Cardiac septum (tissue), 1 donor: ENCODE measurements at regions not wholly inside any gene's neighbourhood (a gene's known extent, or its start where the extent isn't known, plus 50 kb on each side); places are given as distances from the start of the nearest gene placed in this dataset.
"Not testable (repeated sequence)": the region's sequence is repeated elsewhere in the genome, so short reads cannot be mapped to it uniquely, and the experiment has no call there.

Experiments used
- DNase-seq: peaks from one replicate; pipeline ENCODE4 v3.0.0-alpha.2; 2020; ENCODE audit warnings: low spot score
- intact Hi-C: fragments of 100-400 bp; cut with DNase I; formaldehyde crosslinking; loops from one replicate; pipeline ENCODE4 v1.14.0; 2022
- donor health status: DM: no; HTN: no; CAD: no.

- DNase-seq, result no peak
- intact Hi-C loops, result no loop called here
These were observed 760.6 kb upstream of the EPHA5 start for GRCh38 chr4:66430856-66431255.

GRCh38 chr4:66429276-66429675, 759.0 kb upstream of the EPHA5 start:
- intact Hi-C loops, result no loop called here
- DNase-seq, result no peak

- no peak for DNase-seq
- intact Hi-C loops, result no loop called here
These were observed 746.1 kb upstream of the EPHA5 start for GRCh38 chr4:66416425-66416824.

GRCh38 chr4:66404141-66404540, 733.9 kb upstream of the EPHA5 start:
- intact Hi-C loops, result no loop called here

GRCh38 chr4:66376921-66377320, 706.6 kb upstream of the EPHA5 start:
- intact Hi-C loops, result no loop called here
- no peak for DNase-seq

More at GRCh38 chr4:66404141-66404540, 733.9 kb upstream of the EPHA5 start:
- no peak for DNase-seq

- DNase-seq, result no peak
- intact Hi-C loops, result no loop called here
These were observed 706.1 kb upstream of the EPHA5 start for GRCh38 chr4:66376396-66376795.

GRCh38 chr4:66373268-66373667, 703.0 kb upstream of the EPHA5 start:
- DNase-seq, result no peak
- intact Hi-C loops, result no loop called here

- intact Hi-C loops, result no loop called here
- no peak for DNase-seq
These were observed 702.4 kb upstream of the EPHA5 start for GRCh38 chr4:66372706-66373105.

- intact Hi-C loops, result no loop called here
- DNase-seq, result no peak
These were observed 696.9 kb upstream of the EPHA5 start for GRCh38 chr4:66367043-66367660.

- intact Hi-C loops, DNase-seq: not testable (repeated sequence)
These were observed 690.1 kb upstream of the EPHA5 start for GRCh38 chr4:66360395-66360794.

GRCh38 chr4:66357316-66357715, 687.0 kb upstream of the EPHA5 start:
- intact Hi-C loops, result no loop called here
- no peak for DNase-seq

- intact Hi-C loops, result no loop called here
- DNase-seq, result no peak
These were observed 685.0 kb upstream of the EPHA5 start for GRCh38 chr4:66355328-66355727.

- intact Hi-C loops, result no loop called here
- no peak for DNase-seq
These were observed 681.5 kb upstream of the EPHA5 start for GRCh38 chr4:66351761-66352160.

GRCh38 chr4:66340286-66340893, 670.1 kb upstream of the EPHA5 start:
- intact Hi-C loops, result no loop called here
- DNase-seq, result no peak

- no peak for DNase-seq
- intact Hi-C loops, result no loop called here
These were observed 668.7 kb upstream of the EPHA5 start for GRCh38 chr4:66339007-66339406.

- DNase-seq, result no peak
- intact Hi-C loops, result no loop called here
These were observed 661.5 kb upstream of the EPHA5 start for GRCh38 chr4:66331761-66332160.

GRCh38 chr4:66330125-66330524, 659.8 kb upstream of the EPHA5 start:
- intact Hi-C loops, result no loop called here
- DNase-seq, result no peak

GRCh38 chr4:66328803-66329574, 658.7 kb upstream of the EPHA5 start:
- intact Hi-C loops, result no loop called here
- no peak for DNase-seq

- no peak for DNase-seq
- intact Hi-C loops, result no loop called here
These were observed 637.6 kb upstream of the EPHA5 start for GRCh38 chr4:66307641-66308438.

GRCh38 chr4:66300336-66300934, 630.1 kb upstream of the EPHA5 start:
- no peak for DNase-seq
- intact Hi-C loops, result no loop called here
